ENCODE measurements at regions not wholly inside any gene's neighbourhood (a gene's known extent, or its start where the extent isn't known, plus 50 kb on each side); places are given as distances from the start of the nearest gene placed in this dataset.

GRCh38 chr13:110037925-110038573 lies 251.7 kb upstream of the IRS2 start:
- Histone ChIP-seq H3K27ac (no peak overlapping the region), H3K27me3 (no peaks in the 10 kb centered on the region), H3K9me3 (no peaks in the 10 kb centered on the region), H3K4me3 (no peak overlapping the region), H3K4me1 (no peaks in the 10 kb centered on the region), H3K36me3 (no peaks in the 10 kb centered on the region)
- intact Hi-C loops (cut with DNase I; ENCODE audit: low total_unique reads): no loop called here
- no peak for DNase-seq (ENCODE audit: low spot score in 2 of 2)
- TF ChIP-seq CTCF (IDR thresholded peaks at IDR 0.05) (no peak), POLR2AphosphoS5 (IDR thresholded peaks at IDR 0.05) (no peak), POLR2A (IDR thresholded peaks at IDR 0.05) (no peak)

- Histone ChIP-seq H3K27ac (no peak overlapping the region), H3K4me3 (no peak overlapping the region), H3K36me3 (no peaks in the 10 kb centered on the region), H3K9me3 (no peaks in the 10 kb centered on the region), H3K4me1 (no peaks in the 10 kb centered on the region), H3K27me3 (no peaks in the 10 kb centered on the region)
- no peak for DNase-seq (ENCODE audit: low spot score in 2 of 2)
- TF ChIP-seq POLR2A (IDR thresholded peaks at IDR 0.05) (no peak), POLR2AphosphoS5 (IDR thresholded peaks at IDR 0.05) (no peak)
- intact Hi-C loops (cut with DNase I; ENCODE audit: low total_unique reads): no loop called here
Measured at GRCh38 chr13:110036060-110036459, 249.7 kb upstream of the IRS2 start.

- H3K4me3 ChIP-seq: no peak overlapping the region
- no peak overlapping the region for H3K27ac ChIP-seq
- no peaks in the 10 kb centered on the region for H3K4me1 ChIP-seq
- no peaks in the 10 kb centered on the region for H3K27me3 ChIP-seq
- TF ChIP-seq CTCF (IDR thresholded peaks at IDR 0.05) (no peak), POLR2A (IDR thresholded peaks at IDR 0.05) (no peak), POLR2AphosphoS5 (IDR thresholded peaks at IDR 0.05) (no peak)
- intact Hi-C loops (cut with DNase I; ENCODE audit: low total_unique reads): no loop called here
- H3K36me3 ChIP-seq: no peaks in the 10 kb centered on the region
- H3K9me3 ChIP-seq: no peaks in the 10 kb centered on the region
- no peak for DNase-seq (ENCODE audit: low spot score in 2 of 2)
Measured at GRCh38 chr13:110034031-110034549, 247.7 kb upstream of the IRS2 start.

- no peaks in the 10 kb centered on the region for H3K27me3 ChIP-seq
Measured at GRCh38 chr13:110032969-110033368, 246.6 kb upstream of the IRS2 start.

GRCh38 chr13:110030394-110030928 lies 244.1 kb upstream of the IRS2 start:
- Histone ChIP-seq H3K36me3 (no peaks in the 10 kb centered on the region), H3K27ac (no peak overlapping the region), H3K27me3 (no peaks in the 10 kb centered on the region), H3K9me3 (no peaks in the 10 kb centered on the region), H3K4me3 (no peak overlapping the region), H3K4me1 (no peaks in the 10 kb centered on the region)
- TF ChIP-seq POLR2A (IDR thresholded peaks at IDR 0.05): no peak
- TF ChIP-seq CTCF (IDR thresholded peaks at IDR 0.05): no peak
- no peak for TF ChIP-seq POLR2AphosphoS5 (IDR thresholded peaks at IDR 0.05)
- intact Hi-C loops (cut with DNase I; ENCODE audit: low total_unique reads): no loop called here
- DNase-seq (ENCODE audit: low spot score in 2 of 2): no peak

More at GRCh38 chr13:110032969-110033368, 246.6 kb upstream of the IRS2 start:
- Histone ChIP-seq H3K4me1 (no peaks in the 10 kb centered on the region), H3K27ac (no peak overlapping the region), H3K4me3 (no peak overlapping the region), H3K36me3 (no peaks in the 10 kb centered on the region), H3K9me3 (no peaks in the 10 kb centered on the region)
- no peak for TF ChIP-seq POLR2A (IDR thresholded peaks at IDR 0.05)
- TF ChIP-seq POLR2AphosphoS5 (IDR thresholded peaks at IDR 0.05): no peak
- no peak for TF ChIP-seq CTCF (IDR thresholded peaks at IDR 0.05)
- DNase-seq (ENCODE audit: low spot score in 2 of 2): no peak
- intact Hi-C loops (cut with DNase I; ENCODE audit: low total_unique reads): no loop called here
